Esophagus muscularis mucosa (tissue), 4 donors: ENCODE measurements at regions not wholly inside any gene's neighbourhood (a gene's known extent, or its start where the extent isn't known, plus 50 kb on each side); places are given as distances from the start of the nearest gene placed in this dataset.

Source experiments
- DNase-seq: peaks from one replicate; pipeline ENCODE4 v3.0.0-alpha.2; 2017; ENCODE audit errors: extremely low spot score
- H3K27ac ChIP-seq, 4 donors: fragments of 200-600 bp; sonication (generic); replicated peaks in 1 of 4; 1 replicate in 3 of 4; 2 replicates in 1 of 4; pipeline ENCODE4 v1.5.1; 2016 to 2019; ENCODE audit warnings: mild to moderate bottlenecking in 1 of 4
- H3K27me3 ChIP-seq, 4 donors: fragments of 200-600 bp; sonication (generic); one replicate each; pipeline versions ENCODE4 v1.5.1 to v1.6.0; 2016 to 2019
- H3K36me3 ChIP-seq, 4 donors: fragments of 200-600 bp; sonication (generic); one replicate each; pipeline ENCODE4 v1.5.1; 2016 to 2019
- H3K4me1 ChIP-seq, 4 donors: fragments of 200-600 bp; sonication (generic); one replicate each; pipeline ENCODE4 v1.5.1; 2016 to 2019
- H3K4me3 ChIP-seq, 4 donors: fragments of 200-600 bp; sonication (generic); 1 replicate in 2 of 4; 2 replicates in 2 of 4; pipeline ENCODE4 v1.5.1; 2016 to 2019; ENCODE audit warnings: mild to moderate bottlenecking in 4 of 4, moderate library complexity in 1 of 4
- H3K9me3 ChIP-seq, 4 donors: fragments of 200-600 bp; sonication (generic); 1 replicate in 3 of 4; 2 replicates in 1 of 4; pipeline ENCODE4 v1.5.1; 2016 to 2019
- EP300 ChIP-seq: sonication (generic); formaldehyde crosslinking; IDR thresholded peaks from one replicate; pipeline ENCODE4 v1.6.1; 2017; ENCODE audit warnings: antibody characterized with exemption
- POLR2A ChIP-seq: fragments of 450-650 bp; IDR thresholded peaks from one replicate; pipeline ENCODE4 v1.6.1; 2017; ENCODE audit warnings: antibody characterized with exemption, moderate library complexity, mild to moderate bottlenecking, low read depth
- POLR2AphosphoS5 ChIP-seq, 2 donors: sonication (generic); formaldehyde crosslinking; IDR thresholded peaks; one replicate each; pipeline ENCODE4 v1.6.1; 2017; ENCODE audit warnings: antibody characterized with exemption in 2 of 2
- WGBS: methylation state at CpG from one replicate; pipeline ENCODE4 v1.1.5; 2018; 5-methylcytosine and 5-hydroxymethylcytosine counted together
- intact Hi-C: fragments of 100-400 bp; cut with DNase I; formaldehyde crosslinking; loops from one replicate; pipeline ENCODE4 v1.15.1; 2023
- TF ChIP-seq, protein P1 (sequence below), 3 experiments: fragments of 200-600 bp in 2 of 3; fragments of 450-650 bp in 1 of 3; sonication (generic) in 2 of 3; IDR thresholded peaks; one replicate each; pipeline ENCODE4 v1.5.1; 2017 to 2019; ENCODE audit warnings: antibody characterized with exemption in 3 of 3, mild to moderate bottlenecking in 2 of 3, moderate library complexity in 1 of 3

DNA sequence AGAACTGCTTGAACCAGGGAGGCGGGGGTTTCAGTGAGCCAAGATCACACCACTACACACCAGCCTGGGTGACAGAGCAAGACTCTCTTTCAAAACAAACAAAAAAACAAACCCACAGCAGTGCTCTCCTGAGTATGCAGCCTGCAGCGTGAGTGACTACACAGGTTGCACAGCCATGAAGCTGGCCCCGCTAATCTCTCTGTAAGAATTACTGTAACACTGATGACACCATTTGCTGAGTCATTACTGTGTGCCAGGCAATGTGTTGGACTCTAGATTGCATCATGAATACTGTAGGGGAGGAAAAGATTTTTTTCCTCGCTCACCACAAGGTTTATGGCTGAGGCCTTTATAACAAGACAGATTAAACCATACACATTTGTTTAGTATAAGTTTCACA is 118.6 kb upstream of the ATP8B1 start:
- no peak overlapping the region for H3K4me3 ChIP-seq
- no peaks in the 10 kb centered on the region for H3K9me3 ChIP-seq
- no peaks in the 10 kb centered on the region for H3K36me3 ChIP-seq
- intact Hi-C loops = no loop called here
- peak; percentile 74 for DNase-seq
- no peak for TF ChIP-seq POLR2AphosphoS5 (IDR thresholded peaks at IDR 0.05)
- TF ChIP-seq POLR2A = no peak
- TF ChIP-seq, protein P1, sequence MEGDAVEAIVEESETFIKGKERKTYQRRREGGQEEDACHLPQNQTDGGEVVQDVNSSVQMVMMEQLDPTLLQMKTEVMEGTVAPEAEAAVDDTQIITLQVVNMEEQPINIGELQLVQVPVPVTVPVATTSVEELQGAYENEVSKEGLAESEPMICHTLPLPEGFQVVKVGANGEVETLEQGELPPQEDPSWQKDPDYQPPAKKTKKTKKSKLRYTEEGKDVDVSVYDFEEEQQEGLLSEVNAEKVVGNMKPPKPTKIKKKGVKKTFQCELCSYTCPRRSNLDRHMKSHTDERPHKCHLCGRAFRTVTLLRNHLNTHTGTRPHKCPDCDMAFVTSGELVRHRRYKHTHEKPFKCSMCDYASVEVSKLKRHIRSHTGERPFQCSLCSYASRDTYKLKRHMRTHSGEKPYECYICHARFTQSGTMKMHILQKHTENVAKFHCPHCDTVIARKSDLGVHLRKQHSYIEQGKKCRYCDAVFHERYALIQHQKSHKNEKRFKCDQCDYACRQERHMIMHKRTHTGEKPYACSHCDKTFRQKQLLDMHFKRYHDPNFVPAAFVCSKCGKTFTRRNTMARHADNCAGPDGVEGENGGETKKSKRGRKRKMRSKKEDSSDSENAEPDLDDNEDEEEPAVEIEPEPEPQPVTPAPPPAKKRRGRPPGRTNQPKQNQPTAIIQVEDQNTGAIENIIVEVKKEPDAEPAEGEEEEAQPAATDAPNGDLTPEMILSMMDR (IDR thresholded peaks at IDR 0.05) = no peak
- TF ChIP-seq EP300 = no peak
- H3K27ac ChIP-seq = no peak overlapping the region
- 87% methylated on average over 3 of the region's 4 CpGs for WGBS
- H3K4me1 ChIP-seq = no peaks in the 10 kb centered on the region
- no peaks in the 10 kb centered on the region for H3K27me3 ChIP-seq

- TF ChIP-seq POLR2A = no peak
- TF ChIP-seq EP300 = no peak
- no peak for TF ChIP-seq POLR2AphosphoS5 (IDR thresholded peaks at IDR 0.05)
- TF ChIP-seq, protein P1 (IDR thresholded peaks at IDR 0.05) = no peak
- Histone ChIP-seq H3K27me3 (no peaks in the 10 kb centered on the region), H3K4me3 (no peak overlapping the region), H3K36me3 (no peaks in the 10 kb centered on the region), H3K27ac (no peak overlapping the region), H3K4me1 (peaks cover 0 to 9% (median 2%) of the 10 kb centered on the region in 4 donors), H3K9me3 (no peaks in the 10 kb centered on the region)
- intact Hi-C loops = no loop called here
- no peak for DNase-seq
- 73% methylated on average over 1 of the region's 1 CpG for WGBS
These were observed 116.9 kb upstream of the ATP8B1 start for GRCh38 chr18:57920036-57920435.

- whole genome bisulfite sequencing = 97% methylated on average over 3 of the region's 3 CpGs
- intact Hi-C loops = no loop called here
These were observed 115.5 kb upstream of the ATP8B1 start for GRCh38 chr18:57918601-57919000.

GRCh38 chr18:57916684-57917083 is 113.6 kb upstream of the ATP8B1 start:
- peaks cover 0 to 11% (median 2%) of the 10 kb centered on the region in 4 donors for H3K4me1 ChIP-seq
- no peaks in the 10 kb centered on the region for H3K9me3 ChIP-seq
- WGBS = 86% methylated on average over 3 of the region's 3 CpGs
- no peaks in the 10 kb centered on the region for H3K27me3 ChIP-seq
- no peak overlapping the region for H3K27ac ChIP-seq
- H3K4me3 ChIP-seq = no peak overlapping the region
- TF ChIP-seq POLR2AphosphoS5 (IDR thresholded peaks at IDR 0.05) (no peak), POLR2A (no peak), EP300 (no peak)
- TF ChIP-seq, protein P1 (IDR thresholded peaks at IDR 0.05) = no peak
- DNase-seq = no peak
- no peaks in the 10 kb centered on the region for H3K36me3 ChIP-seq
- intact Hi-C loops = no loop called here

More at GRCh38 chr18:57918601-57919000, 115.5 kb upstream of the ATP8B1 start:
- Histone ChIP-seq H3K36me3 (no peaks in the 10 kb centered on the region), H3K27ac (no peak overlapping the region), H3K4me1 (peaks cover 0 to 11% (median 2%) of the 10 kb centered on the region in 4 donors), H3K4me3 (no peak overlapping the region), H3K9me3 (no peaks in the 10 kb centered on the region), H3K27me3 (no peaks in the 10 kb centered on the region)
- no peak for DNase-seq
- TF ChIP-seq, protein P1 (IDR thresholded peaks at IDR 0.05) = no peak
- no peak for TF ChIP-seq POLR2A
- TF ChIP-seq EP300 = no peak
- TF ChIP-seq POLR2AphosphoS5 (IDR thresholded peaks at IDR 0.05) = no peak

- no peak overlapping the region for H3K27ac ChIP-seq
- intact Hi-C loops = no loop called here
- 73% methylated on average over 5 of the region's 5 CpGs for WGBS
These were observed 112.9 kb upstream of the ATP8B1 start for GRCh38 chr18:57915865-57916582.

More at GRCh38 chr18:57915865-57916582, 112.9 kb upstream of the ATP8B1 start:
- Histone ChIP-seq H3K4me1 (peaks cover 0 to 11% (median 2%) of the 10 kb centered on the region in 4 donors), H3K4me3 (no peak overlapping the region), H3K9me3 (no peaks in the 10 kb centered on the region), H3K27me3 (no peaks in the 10 kb centered on the region), H3K36me3 (no peaks in the 10 kb centered on the region)
- no peak for DNase-seq
- TF ChIP-seq, protein P1 (IDR thresholded peaks at IDR 0.05) = no peak
- no peak for TF ChIP-seq EP300
- TF ChIP-seq POLR2AphosphoS5 (IDR thresholded peaks at IDR 0.05) = no peak
- no peak for TF ChIP-seq POLR2A
